ENCODE measurements at regions not wholly inside any gene's neighbourhood (a gene's known extent, or its start where the extent isn't known, plus 50 kb on each side); places are given as distances from the start of the nearest gene placed in this dataset.

GRCh38 chr6:14218519-14218800 lies 100.9 kb downstream of the CD83 start:
- no peak for TF ChIP-seq ZBTB33 (IDR thresholded peaks at IDR 0.05; ENCODE audit: extremely low read depth, insufficient replicate concordance, low read length)
- TF ChIP-seq TCF7L2 (IDR thresholded peaks at IDR 0.05; ENCODE audit: borderline replicate concordance, extremely low read depth, insufficient read depth, insufficient read length): no peak
- TF ChIP-seq ZFX (IDR thresholded peaks at IDR 0.05): no peak
- no peak for TF ChIP-seq CTCF (IDR thresholded peaks at IDR 0.05 in 2 of 3, conservative IDR thresholded peaks at IDR 0.05 in 1 of 3; ENCODE audit: borderline replicate concordance in 1 of 3, insufficient read depth in 1 of 3, low read depth in 2 of 3, low read length in 2 of 3)
- no peak for TF ChIP-seq EZH2phosphoT487 (IDR thresholded peaks at IDR 0.05; ENCODE audit: borderline replicate concordance)
- TF ChIP-seq RAD21 (IDR thresholded peaks at IDR 0.05; ENCODE audit: low read depth): no peak
- TF ChIP-seq SIN3A (IDR thresholded peaks at IDR 0.05; ENCODE audit: low read depth): no peak
- no peak for TF ChIP-seq FOSL1 (IDR thresholded peaks at IDR 0.05; ENCODE audit: low read depth)
- TF ChIP-seq POLR2AphosphoS5 (IDR thresholded peaks at IDR 0.05; ENCODE audit: low read depth, low read length): no peak
- no peak for TF ChIP-seq EZH2 (IDR thresholded peaks at IDR 0.05)
- no peak for TF ChIP-seq CEBPB (IDR thresholded peaks at IDR 0.05; ENCODE audit: low read depth)
- TF ChIP-seq REST (IDR thresholded peaks at IDR 0.05; ENCODE audit: low read depth): no peak

Measured in HCT116 (cell line).